ENCODE measurements at regions not wholly inside any gene's neighbourhood (a gene's known extent, or its start where the extent isn't known, plus 50 kb on each side); places are given as distances from the start of the nearest gene placed in this dataset.

DNA sequence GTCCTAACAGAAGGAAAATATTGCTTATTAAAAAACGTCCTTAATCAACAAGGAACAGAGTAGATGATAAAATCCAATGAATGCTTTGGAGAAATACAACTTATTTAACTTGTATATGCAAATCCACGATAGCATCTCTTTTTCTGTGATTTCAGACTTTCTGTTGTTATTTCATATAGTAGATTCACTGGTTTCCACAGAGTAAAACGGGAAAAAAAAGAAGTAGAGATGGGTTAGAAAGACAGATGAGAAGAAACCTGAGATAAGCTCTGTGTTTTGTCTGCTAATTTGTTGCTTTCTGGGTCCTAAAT, 447.7 kb downstream of the RERGL start:
- TF ChIP-seq, protein P1, sequence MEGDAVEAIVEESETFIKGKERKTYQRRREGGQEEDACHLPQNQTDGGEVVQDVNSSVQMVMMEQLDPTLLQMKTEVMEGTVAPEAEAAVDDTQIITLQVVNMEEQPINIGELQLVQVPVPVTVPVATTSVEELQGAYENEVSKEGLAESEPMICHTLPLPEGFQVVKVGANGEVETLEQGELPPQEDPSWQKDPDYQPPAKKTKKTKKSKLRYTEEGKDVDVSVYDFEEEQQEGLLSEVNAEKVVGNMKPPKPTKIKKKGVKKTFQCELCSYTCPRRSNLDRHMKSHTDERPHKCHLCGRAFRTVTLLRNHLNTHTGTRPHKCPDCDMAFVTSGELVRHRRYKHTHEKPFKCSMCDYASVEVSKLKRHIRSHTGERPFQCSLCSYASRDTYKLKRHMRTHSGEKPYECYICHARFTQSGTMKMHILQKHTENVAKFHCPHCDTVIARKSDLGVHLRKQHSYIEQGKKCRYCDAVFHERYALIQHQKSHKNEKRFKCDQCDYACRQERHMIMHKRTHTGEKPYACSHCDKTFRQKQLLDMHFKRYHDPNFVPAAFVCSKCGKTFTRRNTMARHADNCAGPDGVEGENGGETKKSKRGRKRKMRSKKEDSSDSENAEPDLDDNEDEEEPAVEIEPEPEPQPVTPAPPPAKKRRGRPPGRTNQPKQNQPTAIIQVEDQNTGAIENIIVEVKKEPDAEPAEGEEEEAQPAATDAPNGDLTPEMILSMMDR (IDR thresholded peaks at IDR 0.05) = no peak
- no peak for TF ChIP-seq POLR2A (IDR thresholded peaks at IDR 0.05)

Measured in right lobe of liver (tissue), 4 donors.